Neural cell (in vitro differentiated cells): ENCODE measurements at regions not wholly inside any gene's neighbourhood (a gene's known extent, or its start where the extent isn't known, plus 50 kb on each side); places are given as distances from the start of the nearest gene placed in this dataset.
A peak's percentile ranks its signal among the peaks of the same experiment; 100 is the strongest.

Experiments
- CTCF ChIP-seq: fragments of 450-650 bp; IDR thresholded peaks from 2 replicates; pipeline ENCODE4 v1.5.1; 2014; ENCODE audit warnings: antibody characterized with exemption, mild to moderate bottlenecking, moderate library complexity; ENCODE audit not compliant: poor library complexity, severe bottlenecking
- EP300 ChIP-seq: fragments of 450-650 bp; conservative IDR thresholded peaks from 2 replicates; pipeline ENCODE4 v1.6.1; 2014; ENCODE audit warnings: antibody characterized with exemption, mild to moderate bottlenecking, moderate library complexity; ENCODE audit not compliant: poor library complexity, severe bottlenecking
- EZH2 ChIP-seq: fragments of 200-600, 300-800 bp; shearing (Covaris generic), sonication (generic); IDR thresholded peaks from 2 replicates; pipeline ENCODE4 v1.6.1; 2014; ENCODE audit warnings: antibody characterized with exemption, low read length, borderline replicate concordance, mild to moderate bottlenecking; ENCODE audit not compliant: insufficient read depth, poor library complexity, severe bottlenecking
- POLR2AphosphoS5 ChIP-seq: IDR thresholded peaks from 2 replicates; pipeline ENCODE4 v1.6.1; 2012
- RAD21 ChIP-seq: fragments of 450-650 bp; conservative IDR thresholded peaks from 2 replicates; pipeline ENCODE4 v1.6.1; 2014; ENCODE audit warnings: antibody characterized with exemption, mild to moderate bottlenecking, moderate library complexity
- REST ChIP-seq: IDR thresholded peaks from 2 replicates; pipeline ENCODE4 v1.6.1; 2012; ENCODE audit warnings: borderline replicate concordance
- SMC3 ChIP-seq: fragments of 450-650 bp; conservative IDR thresholded peaks from 2 replicates; pipeline ENCODE4 v1.6.1; 2014; ENCODE audit warnings: antibody characterized with exemption, mild to moderate bottlenecking, moderate library complexity; ENCODE audit not compliant: poor library complexity
- TAF1 ChIP-seq: IDR thresholded peaks from 2 replicates; pipeline ENCODE4 v1.6.1; 2012; ENCODE audit warnings: low read depth

GRCh38 chr10:10513067-10513466 lies 504.6 kb upstream of the CELF2 start:
- no peak for TF ChIP-seq CTCF
- TF ChIP-seq POLR2AphosphoS5, result peak; percentile 83
- no peak for TF ChIP-seq EZH2
- TF ChIP-seq RAD21, result no peak
- no peak for TF ChIP-seq REST
- TF ChIP-seq EP300, result peak; percentile 93
- TF ChIP-seq TAF1, result no peak
- TF ChIP-seq SMC3, result peak; percentile 13
